GM23248 (cell line): ENCODE measurements at regions not wholly inside any gene's neighbourhood (a gene's known extent, or its start where the extent isn't known, plus 50 kb on each side); places are given as distances from the start of the nearest gene placed in this dataset.
"Not testable (repeated sequence)": the region's sequence is repeated elsewhere in the genome, so short reads cannot be mapped to it uniquely, and the experiment has no call there.

Experiments
- EZH2 ChIP-seq: fragments of 200-600 bp; sonication (generic); IDR thresholded peaks from 2 replicates; pipeline ENCODE4 v1.6.1; 2018; ENCODE audit warnings: antibody characterized with exemption, mild to moderate bottlenecking; ENCODE audit not compliant: insufficient read depth, poor library complexity, severe bottlenecking
- EZH2phosphoT487 ChIP-seq: fragments of 200-600 bp; sonication (generic); IDR thresholded peaks from 2 replicates; pipeline ENCODE4 v1.6.1; 2018; ENCODE audit warnings: antibody characterized with exemption, moderate library complexity, mild to moderate bottlenecking, low read depth; ENCODE audit not compliant: insufficient read depth

DNA sequence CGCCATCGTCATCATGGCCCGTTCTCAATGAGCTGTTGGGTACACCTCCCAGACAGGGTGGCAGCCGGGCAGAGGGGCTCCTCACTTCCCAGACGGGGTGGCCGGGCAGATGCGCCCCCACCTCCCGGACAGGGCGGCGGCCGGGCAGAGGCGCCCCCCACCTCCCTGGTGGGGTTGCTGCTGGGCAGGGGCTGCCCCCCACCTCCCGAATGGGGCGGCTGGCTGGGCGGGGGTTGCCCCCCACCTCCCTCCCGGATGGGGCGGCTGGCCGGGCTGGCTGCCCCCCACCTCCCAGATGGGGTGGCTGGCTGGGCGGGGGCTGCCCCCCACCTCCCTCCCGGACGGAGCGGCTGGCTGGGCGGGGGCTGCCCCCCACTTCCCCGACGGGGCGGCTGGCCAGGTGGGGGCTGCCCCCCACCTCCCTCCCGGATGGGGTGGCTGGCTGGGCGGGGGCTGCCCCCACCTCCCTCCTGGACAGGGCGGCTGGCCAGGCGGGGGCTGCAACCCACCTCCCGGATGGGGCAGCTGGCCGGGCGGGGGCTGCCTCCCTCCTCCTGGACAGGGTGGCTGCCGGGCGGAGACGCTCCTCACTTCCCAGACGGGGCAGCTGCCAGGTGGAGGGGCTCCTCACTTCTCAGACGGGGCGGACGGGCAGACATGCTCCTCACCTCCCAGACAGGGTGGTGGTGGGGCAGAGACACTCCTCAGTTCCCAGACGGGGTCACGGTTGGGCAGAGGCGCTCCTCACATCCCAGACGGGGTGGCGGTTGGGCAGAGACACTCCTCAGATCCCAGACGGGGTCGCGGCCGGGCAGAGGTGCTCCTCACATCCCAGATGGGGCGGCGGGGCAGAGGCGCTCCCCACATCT is 208.8 kb downstream of the BMP15 start:
- TF ChIP-seq EZH2, EZH2phosphoT487: not testable (repeated sequence)
